NCI-H524 treated with DMSO at 0.1 percent for 48 hours (cell line): ENCODE measurements at regions not wholly inside any gene's neighbourhood (a gene's known extent, or its start where the extent isn't known, plus 50 kb on each side); places are given as distances from the start of the nearest gene placed in this dataset.

Experiments
- DNase-seq: peaks from one replicate; lab custom pipeline; 2025; lab: John Stamatoyannopoulos, UW

GRCh38 chr3:111476701-111477100, 65.3 kb upstream of the CD96 start:
- DNase-seq: no peak

DNA sequence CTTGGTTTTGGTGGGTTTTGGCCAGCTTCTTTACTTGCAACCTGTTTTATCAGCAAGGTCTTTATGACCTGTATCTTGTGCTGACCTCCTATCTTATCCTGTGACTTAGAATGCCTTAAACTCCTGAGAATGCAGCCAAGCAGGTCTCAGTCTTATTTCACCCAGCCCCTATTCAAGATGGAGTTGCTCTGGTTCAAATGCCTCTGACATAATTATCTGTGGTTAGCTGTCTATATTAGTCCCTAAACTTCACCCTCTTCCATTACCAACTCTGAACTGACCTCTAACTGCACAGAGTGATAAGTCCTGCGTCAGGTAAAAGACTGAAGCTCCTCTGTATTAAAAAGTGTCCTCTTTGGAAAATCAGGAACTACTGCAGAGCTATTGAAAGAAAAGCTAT, 61.9 kb upstream of the CD96 start:
- DNase-seq: no peak

DNA sequence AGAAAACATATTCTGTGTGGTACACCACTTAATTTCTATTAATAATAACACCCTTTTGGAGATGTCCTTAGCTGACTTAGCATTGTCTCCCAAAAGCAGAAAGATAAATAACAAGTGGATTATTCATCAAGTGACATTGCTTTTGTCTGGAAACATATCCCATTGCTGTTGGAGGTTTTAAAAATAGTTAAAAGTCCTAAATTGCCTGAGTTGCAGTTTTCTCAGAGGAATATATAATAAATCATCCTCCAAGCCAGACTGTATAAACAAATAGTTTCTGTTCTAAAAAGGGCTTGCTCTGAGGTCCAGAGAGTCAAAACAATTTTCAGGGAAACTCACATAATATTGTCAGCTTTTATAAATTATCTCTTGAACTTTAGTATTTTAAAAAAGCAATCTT, 60.4 kb upstream of the CD96 start:
- no peak for DNase-seq

- DNase-seq: no peak
These were observed 59.4 kb upstream of the CD96 start for GRCh38 chr3:111482574-111482973.

GRCh38 chr3:111485086-111485485, 56.9 kb upstream of the CD96 start:
- peak; percentile 76 for DNase-seq
